Small intestine (tissue), 7 donors: ENCODE measurements at regions not wholly inside any gene's neighbourhood (a gene's known extent, or its start where the extent isn't known, plus 50 kb on each side); places are given as distances from the start of the nearest gene placed in this dataset.
"Not testable (repeated sequence)": the region's sequence is repeated elsewhere in the genome, so short reads cannot be mapped to it uniquely, and the experiment has no call there.

Experiments
- DNase-seq, 2 donors: peaks; one replicate each; pipeline versions ENCODE4 v3.0.0 to v3.0.0-alpha.2; 2013
- FAIRE-seq: peaks from 2 replicates; lab custom pipeline; 2012; peaks lifted over from hg19 to GRCh38; lab: Jason Lieb, UNC
- H3K27ac ChIP-seq, 3 donors: one replicate each; pipeline ENCODE4 v1.5.1; 2013; ENCODE audit warnings: low read length in 2 of 3, mild to moderate bottlenecking in 2 of 3, control low read depth in 1 of 3, inconsistent platforms in 1 of 3, low read depth in 1 of 3, moderate library complexity in 1 of 3
- H3K27me3 ChIP-seq, 3 donors: one replicate each; pipeline ENCODE4 v1.6.1; 2013; ENCODE audit warnings: low read length in 3 of 3, inconsistent platforms in 1 of 3; ENCODE audit not compliant: control insufficient read depth in 3 of 3, insufficient read depth in 3 of 3
- H3K36me3 ChIP-seq, 3 donors: one replicate each; pipeline ENCODE4 v1.6.1; 2013; ENCODE audit warnings: low read length in 3 of 3, inconsistent platforms in 1 of 3, low read depth in 1 of 3, mild to moderate bottlenecking in 1 of 3, moderate library complexity in 1 of 3; ENCODE audit not compliant: control insufficient read depth in 3 of 3, insufficient read depth in 2 of 3
- H3K4me1 ChIP-seq, 3 donors: one replicate each; pipeline ENCODE4 v1.6.1; 2013; ENCODE audit warnings: low read length in 2 of 3, inconsistent platforms in 1 of 3, low read depth in 1 of 3, mild to moderate bottlenecking in 1 of 3, moderate library complexity in 1 of 3; ENCODE audit not compliant: control insufficient read depth in 3 of 3, insufficient read depth in 2 of 3
- H3K4me3 ChIP-seq, 3 donors: one replicate each; pipeline ENCODE4 v1.5.1; 2013; ENCODE audit warnings: low read length in 3 of 3, control low read depth in 1 of 3, inconsistent platforms in 1 of 3, low read depth in 1 of 3, mild to moderate bottlenecking in 1 of 3, moderate library complexity in 1 of 3
- H3K9me3 ChIP-seq, 2 donors: one replicate each; pipeline ENCODE4 v1.6.1; 2013; ENCODE audit warnings: low read depth in 1 of 2, low read length in 1 of 2; ENCODE audit not compliant: control insufficient read depth in 2 of 2, insufficient read depth in 1 of 2
- WGBS, 3 donors: extraction: QIAGEN DNeasy Blood & Tissue Kit; methylation state at CpG; one replicate each; pipeline ENCODE4 v1.1.7; 2013; 5-methylcytosine and 5-hydroxymethylcytosine counted together
- donor health status: healthy with polysubstance abuse.
- donor health status: control.
- donor health status: control.
- donor health status: Bipolar disorder and iron deficiency.
- donor health status: healthy.

DNA sequence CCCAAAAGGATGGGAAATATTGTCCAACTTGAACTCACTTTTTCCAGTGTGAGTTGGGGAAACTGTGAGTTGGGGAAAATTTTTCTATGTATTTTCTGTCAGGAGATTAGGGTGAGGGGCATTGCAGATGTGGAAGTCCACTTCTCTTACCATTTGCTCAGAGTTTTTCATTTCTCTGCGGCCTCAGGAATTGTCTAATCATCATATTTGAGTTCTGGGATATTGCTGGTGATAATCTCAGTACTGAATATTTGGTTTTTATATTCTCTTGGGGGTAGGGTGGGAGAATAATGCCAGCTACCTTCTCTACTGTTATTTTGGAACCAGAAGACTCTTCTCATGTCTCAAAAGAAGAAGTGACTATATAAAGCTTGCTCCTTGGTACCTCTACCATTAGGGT lies 141.3 kb upstream of the SLC13A1 start:
- Histone ChIP-seq H3K4me3 (no peak overlapping the region), H3K27me3 (no peaks in the 10 kb centered on the region), H3K36me3 (no peaks in the 10 kb centered on the region), H3K4me1 (no peaks in the 10 kb centered on the region), H3K27ac (no peak overlapping the region), H3K9me3 (peaks cover 0 to 3% of the 10 kb centered on the region in 2 donors)
- DNase-seq = no peak
- FAIRE-seq = no peak
- 33 to 82% (median 81%) methylated on average over 1 of the region's 1 CpG for WGBS, 3 donors

DNA sequence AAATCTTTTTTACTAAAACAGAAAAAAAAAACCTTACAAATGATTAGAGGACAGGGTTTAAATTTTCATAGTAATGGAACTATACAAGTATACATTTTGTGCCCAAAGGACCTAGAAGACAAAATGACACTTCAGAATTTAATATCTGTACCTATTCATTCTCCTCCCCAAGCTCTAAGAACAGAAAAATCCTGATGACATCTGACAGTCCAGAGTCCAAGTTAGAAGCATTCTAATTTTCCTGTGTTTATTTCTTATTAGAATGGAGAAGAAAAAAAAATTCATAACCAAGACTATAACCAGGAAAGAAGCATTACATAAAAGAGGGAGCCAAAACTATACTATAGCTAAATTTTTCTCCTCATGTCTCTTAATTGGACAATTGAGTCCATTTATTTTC lies 138.9 kb upstream of the SLC13A1 start:
- H3K36me3 ChIP-seq = no peaks in the 10 kb centered on the region
- DNase-seq (peak in 1 of 2 donors; percentile 47), FAIRE-seq (no peak)
- H3K27ac ChIP-seq = peak overlapping the region in 1 of 3 donors; percentile 29
- H3K4me1 ChIP-seq = no peaks in the 10 kb centered on the region
- H3K27me3 ChIP-seq = no peaks in the 10 kb centered on the region
- H3K9me3 ChIP-seq = peaks cover 0 to 3% of the 10 kb centered on the region in 2 donors
- H3K4me3 ChIP-seq = no peak overlapping the region

DNA sequence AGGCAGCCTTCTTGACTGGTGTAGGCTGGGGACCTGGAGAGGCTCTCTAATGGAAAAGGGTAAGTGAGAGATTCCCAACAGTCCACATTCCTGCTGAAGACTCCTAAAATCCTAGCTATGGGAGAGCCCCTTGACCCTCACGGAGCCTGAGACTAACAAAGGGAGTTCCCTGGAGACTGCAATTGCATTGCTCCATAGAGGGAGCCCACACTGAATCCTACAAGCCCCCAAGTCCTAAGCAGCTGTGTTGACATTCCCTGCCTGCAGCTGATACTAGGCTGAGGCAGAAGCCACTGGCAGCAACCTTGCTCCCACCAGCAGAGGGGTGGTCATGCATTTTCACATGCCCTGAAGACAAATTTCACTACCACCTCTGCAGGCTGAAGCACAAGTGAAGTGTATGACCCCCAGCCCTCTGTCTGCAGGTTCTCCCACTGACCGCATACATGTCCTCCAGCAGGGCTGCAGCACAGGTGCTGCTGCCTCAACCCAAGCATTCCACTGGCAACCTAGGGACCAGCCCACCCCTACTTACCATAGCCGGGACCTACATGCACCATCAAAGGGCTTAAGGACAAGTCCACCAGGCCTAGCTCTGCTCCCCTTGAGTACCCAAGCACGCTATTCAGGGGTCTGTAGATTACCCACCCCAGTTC lies 130.3 kb upstream of the SLC13A1 start:
- 74 to 90% (median 89%) methylated on average over 4 of the region's 4 CpGs for WGBS, 3 donors
- FAIRE-seq (no peak), DNase-seq (no peak)
- Histone ChIP-seq H3K4me3 (no peak overlapping the region), H3K36me3 (no peaks in the 10 kb centered on the region), H3K9me3 (peaks cover 0 to 7% of the 10 kb centered on the region in 2 donors), H3K27ac (no peak overlapping the region), H3K27me3 (no peaks in the 10 kb centered on the region), H3K4me1 (no peaks in the 10 kb centered on the region)

DNA sequence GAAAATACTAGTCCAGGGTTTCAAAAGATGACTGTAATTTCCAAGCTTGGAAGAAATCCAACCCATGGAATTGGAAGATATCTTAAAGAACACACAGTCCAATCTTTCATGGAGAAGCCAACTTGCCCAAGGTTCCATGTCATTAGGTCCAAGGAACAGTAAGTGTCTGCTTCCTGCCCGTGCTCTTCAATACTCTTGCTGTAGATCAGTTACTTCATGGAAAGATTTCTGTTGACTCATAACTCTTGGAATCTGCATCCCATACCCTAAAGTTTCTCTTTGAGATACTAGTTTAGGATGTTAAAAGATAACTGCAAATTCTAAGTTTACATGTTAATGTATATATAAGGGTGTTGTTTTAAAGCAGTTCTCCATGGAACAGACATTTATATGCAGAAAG lies 127.9 kb upstream of the SLC13A1 start:
- peaks cover 0 to 18% of the 10 kb centered on the region in 2 donors for H3K9me3 ChIP-seq
- DNase-seq = no peak
- no peaks in the 10 kb centered on the region for H3K36me3 ChIP-seq
- no peak overlapping the region for H3K4me3 ChIP-seq
- 86 to 94% (median 87%) methylated on average over 1 of the region's 1 CpG for WGBS, 3 donors
- no peaks in the 10 kb centered on the region for H3K4me1 ChIP-seq
- H3K27me3 ChIP-seq = no peaks in the 10 kb centered on the region
- FAIRE-seq = no peak
- no peak overlapping the region for H3K27ac ChIP-seq

DNA sequence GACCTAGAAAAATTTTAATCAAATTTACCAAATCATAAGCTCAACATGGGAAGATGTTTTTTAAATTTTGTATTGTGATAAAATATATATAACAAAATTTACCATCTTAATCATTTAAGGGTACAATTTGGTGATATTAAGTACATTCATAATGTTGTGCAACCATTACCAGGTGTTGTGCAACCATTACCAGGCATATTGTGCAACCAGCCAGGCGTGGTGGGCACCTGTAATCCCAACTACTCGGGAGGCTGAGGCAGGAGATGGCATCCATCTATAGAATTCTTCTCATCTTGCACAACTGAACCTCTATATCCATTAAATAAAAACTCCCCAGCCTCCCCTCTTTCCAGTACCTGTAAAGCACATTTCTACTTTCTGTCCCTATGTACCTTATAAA lies 124.5 kb upstream of the SLC13A1 start:
- no peak for FAIRE-seq
- Histone ChIP-seq H3K36me3 (no peaks in the 10 kb centered on the region), H3K4me1 (no peaks in the 10 kb centered on the region), H3K9me3 (peaks cover 0 to 25% of the 10 kb centered on the region in 2 donors), H3K4me3 (no peak overlapping the region), H3K27ac (no peak overlapping the region), H3K27me3 (no peaks in the 10 kb centered on the region)
- 24 to 49% (median 34%) methylated on average over 2 of the region's 2 CpGs for WGBS, 3 donors
- DNase-seq = no peak

DNA sequence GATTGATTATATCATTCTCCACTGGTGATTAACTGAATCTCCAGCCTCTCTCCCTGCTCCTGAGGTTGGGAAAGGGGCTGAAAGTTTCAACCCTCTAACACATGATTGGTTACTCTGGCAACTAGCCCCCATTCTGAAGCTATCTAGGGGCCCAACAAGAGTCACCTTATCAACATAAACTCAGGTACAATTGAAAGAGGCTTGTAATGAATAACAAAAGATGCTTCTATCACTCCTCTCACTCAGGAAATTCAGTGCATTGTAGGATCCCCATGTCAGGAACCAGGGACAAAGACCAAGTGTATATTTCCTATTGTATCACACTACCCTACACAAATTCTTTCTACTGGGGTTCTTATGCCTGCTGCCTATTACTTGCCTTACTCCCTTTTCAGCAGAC lies 123.9 kb upstream of the SLC13A1 start:
- no peak for FAIRE-seq
- Histone ChIP-seq H3K4me1 (no peaks in the 10 kb centered on the region), H3K9me3 (peaks cover 0 to 25% of the 10 kb centered on the region in 2 donors), H3K36me3 (no peaks in the 10 kb centered on the region), H3K27me3 (no peaks in the 10 kb centered on the region), H3K27ac (no peak overlapping the region), H3K4me3 (no peak overlapping the region)
- no peak for DNase-seq

DNA sequence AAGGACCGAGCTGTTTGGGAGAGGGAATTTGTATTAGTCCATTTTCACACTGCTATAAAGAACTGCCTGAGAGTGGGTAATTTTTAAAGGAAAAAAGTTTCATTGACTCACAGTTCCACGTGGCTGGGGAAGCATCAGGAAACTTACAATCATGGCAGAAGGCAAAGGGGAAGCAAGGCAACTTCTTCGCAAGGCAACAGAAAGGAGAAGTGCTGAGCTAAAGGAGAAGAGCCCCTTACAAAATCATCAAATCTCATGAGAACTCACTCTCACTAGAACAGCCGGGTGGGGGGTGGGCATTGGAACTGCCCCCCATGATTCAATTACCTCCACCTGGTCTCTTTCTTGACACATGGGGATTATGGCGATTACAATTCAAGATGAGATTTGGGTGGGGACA lies 121.8 kb upstream of the SLC13A1 start:
- H3K9me3 ChIP-seq = peaks cover 0 to 25% of the 10 kb centered on the region in 2 donors
- H3K36me3 ChIP-seq, H3K27me3 ChIP-seq, FAIRE-seq, H3K27ac ChIP-seq, H3K4me3 ChIP-seq, DNase-seq, H3K4me1 ChIP-seq: not testable (repeated sequence)
- WGBS, 3 donors = 71 to 85% (median 77%) methylated on average over 5 of the region's 5 CpGs

DNA sequence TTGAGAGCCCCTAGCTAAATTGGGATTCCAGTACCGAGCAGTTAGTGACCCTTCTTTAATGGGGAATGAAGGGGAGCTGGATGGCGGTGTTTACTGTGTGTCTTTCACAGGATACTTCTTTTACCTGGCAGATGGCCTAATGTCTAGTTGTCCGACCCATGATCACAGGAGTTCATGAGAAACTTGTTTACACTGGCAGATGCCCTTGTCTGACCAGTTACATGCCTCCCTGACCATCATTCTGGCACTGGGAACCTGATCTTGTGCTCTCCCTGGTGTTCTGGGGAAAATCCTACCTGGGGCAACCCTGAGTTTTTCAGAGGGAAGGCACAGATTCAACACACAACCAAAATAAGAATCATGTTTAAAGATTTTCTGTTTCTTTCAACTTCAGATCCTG lies 120.1 kb upstream of the SLC13A1 start:
- Histone ChIP-seq H3K27me3 (no peaks in the 10 kb centered on the region), H3K4me3 (no peak overlapping the region), H3K4me1 (no peaks in the 10 kb centered on the region), H3K9me3 (peaks cover 0 to 25% of the 10 kb centered on the region in 2 donors), H3K36me3 (no peaks in the 10 kb centered on the region), H3K27ac (no peak overlapping the region)
- no peak for DNase-seq
- FAIRE-seq = no peak
- WGBS, 3 donors = 77 to 84% (median 79%) methylated on average over 3 of the region's 3 CpGs

DNA sequence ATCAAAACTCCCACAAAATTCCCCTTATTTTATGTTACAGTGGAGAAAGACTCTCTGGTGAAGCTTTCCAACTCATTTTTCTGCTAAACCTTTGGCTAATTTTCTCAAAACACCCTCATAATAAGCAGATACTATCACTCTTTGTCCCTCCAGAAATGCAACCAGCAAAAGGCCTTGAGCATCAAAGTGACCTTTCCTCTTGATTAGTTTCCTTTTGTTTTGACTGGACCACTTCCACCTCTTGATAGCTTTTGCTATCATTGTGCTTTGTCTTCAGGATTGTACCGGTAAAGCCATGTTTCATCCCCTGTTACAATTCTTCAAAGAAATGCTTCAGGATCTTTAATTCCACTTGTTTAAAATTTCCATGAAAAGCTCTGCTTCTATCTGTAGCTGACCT lies 115.1 kb upstream of the SLC13A1 start:
- Histone ChIP-seq H3K4me1 (no peaks in the 10 kb centered on the region), H3K27ac (no peak overlapping the region), H3K4me3 (no peak overlapping the region), H3K36me3 (no peaks in the 10 kb centered on the region), H3K9me3 (no peaks in the 10 kb centered on the region), H3K27me3 (no peaks in the 10 kb centered on the region)
- DNase-seq (no peak), FAIRE-seq (no peak)
- 62 to 67% (median 67%) methylated on average over 1 of the region's 1 CpG for WGBS, 3 donors
